ENCODE measurements at regions not wholly inside any gene's neighbourhood (a gene's known extent, or its start where the extent isn't known, plus 50 kb on each side); places are given as distances from the start of the nearest gene placed in this dataset.

DNA sequence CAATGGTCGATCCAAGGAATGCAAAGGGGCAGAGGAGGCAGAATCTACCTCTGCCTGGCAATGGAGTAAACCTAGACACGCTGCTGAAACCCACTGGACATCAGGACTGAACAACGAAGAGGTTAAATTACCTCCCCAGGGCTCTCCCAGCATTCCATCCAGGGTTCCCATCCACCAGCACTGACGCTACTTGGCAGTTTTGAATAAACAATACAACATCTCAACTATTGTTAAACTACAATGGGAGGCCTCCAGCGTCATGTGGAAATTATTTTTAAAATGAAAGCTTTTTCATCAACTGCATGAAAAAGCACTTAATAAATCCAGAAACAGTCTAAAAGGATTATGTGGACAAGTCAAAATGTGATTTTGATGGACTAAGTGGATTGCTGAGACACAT is 96.8 kb upstream of the NHSL1 start:
- no peak overlapping the region for H3K27ac Mint-ChIP-seq
- no peaks in the 10 kb centered on the region for H3K36me3 Mint-ChIP-seq
- ATAC-seq (no peak), DNase-seq (ENCODE audit: low spot score in 2 of 2) (no peak)
- H3K9me3 Mint-ChIP-seq: no peaks in the 10 kb centered on the region

DNA sequence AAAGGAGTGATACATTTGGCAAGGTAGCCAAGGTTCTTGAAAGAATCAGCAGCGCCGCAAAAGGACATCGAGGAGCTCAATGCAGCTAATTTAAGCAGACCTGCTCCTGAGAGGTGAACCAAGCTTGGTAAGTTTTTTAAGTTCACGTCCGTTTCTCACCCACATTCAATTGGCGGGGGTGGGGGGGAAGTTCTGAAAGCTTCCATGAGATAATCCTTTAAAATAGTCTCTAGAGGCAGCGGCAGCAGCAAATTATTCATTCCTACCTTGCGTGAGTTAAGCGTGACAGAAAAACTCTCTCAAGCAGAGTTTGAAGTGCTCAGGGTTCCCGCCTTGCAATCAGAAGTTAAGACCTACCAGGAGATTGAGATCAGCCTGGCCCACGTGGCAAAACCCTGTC is 97.3 kb upstream of the NHSL1 start:
- H3K36me3 Mint-ChIP-seq: no peaks in the 10 kb centered on the region
- H3K27ac Mint-ChIP-seq: no peak overlapping the region
- DNase-seq (ENCODE audit: low spot score in 2 of 2) (no peak), ATAC-seq (no peak)
- no peaks in the 10 kb centered on the region for H3K9me3 Mint-ChIP-seq

GRCh38 chr6:138597336-138597735 is 98.0 kb upstream of the NHSL1 start:
- ATAC-seq (no peak), DNase-seq (ENCODE audit: low spot score in 2 of 2) (no peak)
- Mint-ChIP-seq H3K27ac (no peak overlapping the region), H3K36me3 (no peaks in the 10 kb centered on the region), H3K9me3 (no peaks in the 10 kb centered on the region)

GRCh38 chr6:138598562-138599173 is 99.4 kb upstream of the NHSL1 start:
- Mint-ChIP-seq H3K36me3 (no peaks in the 10 kb centered on the region), H3K27ac (no peak overlapping the region), H3K9me3 (no peaks in the 10 kb centered on the region)
- ATAC-seq (no peak), DNase-seq (ENCODE audit: low spot score in 2 of 2) (no peak)

DNA sequence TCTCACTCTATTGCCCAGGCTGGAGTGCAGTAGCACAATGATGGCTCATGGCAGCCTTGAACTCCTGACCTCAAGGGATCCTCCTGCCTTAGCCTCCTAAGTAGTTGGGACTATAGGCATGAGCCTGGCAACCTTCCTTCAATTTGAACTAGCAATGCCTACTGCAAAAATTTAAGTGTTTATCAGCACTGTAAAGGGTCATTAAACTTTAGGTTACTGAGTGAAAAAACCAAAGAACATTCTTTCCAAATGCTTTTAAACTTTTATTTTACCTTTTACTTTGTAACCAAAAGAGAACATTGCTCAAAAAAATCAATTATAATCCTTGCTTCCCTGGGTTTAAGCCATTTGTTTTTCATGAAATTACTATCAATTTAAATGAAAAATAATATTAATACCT is 101.0 kb upstream of the NHSL1 start:
- Mint-ChIP-seq H3K36me3 (no peaks in the 10 kb centered on the region), H3K9me3 (no peaks in the 10 kb centered on the region), H3K27ac (no peak overlapping the region)
- DNase-seq (ENCODE audit: low spot score in 2 of 2): no peak
- no peak for ATAC-seq

- H3K36me3 Mint-ChIP-seq: no peaks in the 10 kb centered on the region
- H3K27ac Mint-ChIP-seq: no peak overlapping the region
- DNase-seq (ENCODE audit: low spot score in 2 of 2): no peak
- ATAC-seq: no peak
- no peaks in the 10 kb centered on the region for H3K9me3 Mint-ChIP-seq
Measured at GRCh38 chr6:138600726-138601125, 101.4 kb upstream of the NHSL1 start.

DNA sequence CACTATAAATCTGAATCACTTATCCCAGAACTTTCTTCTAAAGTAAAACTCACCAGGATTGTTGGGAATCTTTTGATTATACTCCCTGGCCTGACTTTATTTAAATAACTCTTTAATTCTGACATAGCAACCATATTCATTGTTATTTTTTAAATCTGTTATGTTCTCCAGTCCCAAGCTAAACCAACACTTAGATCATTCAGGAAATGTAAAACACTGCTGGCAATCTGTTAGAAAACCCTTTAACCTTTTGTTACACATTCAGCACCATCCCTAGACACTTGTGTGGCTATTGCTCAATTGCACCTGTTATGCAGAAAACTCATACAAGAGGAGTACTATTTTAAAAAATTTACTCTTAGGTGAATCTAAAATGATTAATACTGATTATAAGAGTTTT is 101.8 kb upstream of the NHSL1 start:
- no peaks in the 10 kb centered on the region for H3K36me3 Mint-ChIP-seq
- no peak overlapping the region for H3K27ac Mint-ChIP-seq
- no peak for ATAC-seq
- no peak for DNase-seq (ENCODE audit: low spot score in 2 of 2)
- no peaks in the 10 kb centered on the region for H3K9me3 Mint-ChIP-seq

DNA sequence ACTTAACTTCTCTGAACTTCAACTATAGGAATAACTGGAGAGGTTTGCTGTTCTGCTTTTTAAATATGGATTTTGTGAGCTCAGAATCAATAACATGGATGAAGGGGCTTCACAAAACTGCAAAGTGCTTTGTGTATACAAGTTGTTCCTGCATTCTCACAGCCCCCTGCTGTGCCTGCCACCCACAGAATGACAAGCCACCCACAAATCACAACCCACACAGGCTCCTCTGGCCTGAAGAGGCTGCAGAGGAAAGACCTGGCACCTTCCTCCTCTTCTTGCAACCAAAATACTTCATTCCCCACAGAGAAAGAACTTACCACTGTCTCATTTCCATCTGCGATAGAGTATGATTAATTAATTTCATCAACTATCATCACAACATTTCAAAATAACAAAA is 106.7 kb upstream of the NHSL1 start:
- no peak for ATAC-seq
- Mint-ChIP-seq H3K9me3 (no peaks in the 10 kb centered on the region), H3K27ac (no peak overlapping the region), H3K36me3 (no peaks in the 10 kb centered on the region)
- no peak for DNase-seq (ENCODE audit: low spot score in 2 of 2)

- no peaks in the 10 kb centered on the region for H3K9me3 Mint-ChIP-seq
- DNase-seq (ENCODE audit: low spot score in 2 of 2): no peak
- no peaks in the 10 kb centered on the region for H3K36me3 Mint-ChIP-seq
- ATAC-seq: no peak
- no peak overlapping the region for H3K27ac Mint-ChIP-seq
Measured at GRCh38 chr6:138607478-138608433, 108.5 kb upstream of the NHSL1 start.

GRCh38 chr6:138608896-138609295 is 109.6 kb upstream of the NHSL1 start:
- ATAC-seq (no peak), DNase-seq (ENCODE audit: low spot score in 2 of 2) (no peak)
- Mint-ChIP-seq H3K27ac (no peak overlapping the region), H3K9me3 (no peaks in the 10 kb centered on the region), H3K36me3 (no peaks in the 10 kb centered on the region)

- Mint-ChIP-seq H3K27ac (no peak overlapping the region), H3K36me3 (no peaks in the 10 kb centered on the region), H3K9me3 (no peaks in the 10 kb centered on the region)
- no peak for DNase-seq (ENCODE audit: low spot score in 2 of 2)
- no peak for ATAC-seq
Measured at GRCh38 chr6:138609801-138610430, 110.6 kb upstream of the NHSL1 start.

- no peaks in the 10 kb centered on the region for H3K36me3 Mint-ChIP-seq
- no peaks in the 10 kb centered on the region for H3K9me3 Mint-ChIP-seq
- no peak for ATAC-seq
- no peak overlapping the region for H3K27ac Mint-ChIP-seq
- no peak for DNase-seq (ENCODE audit: low spot score in 2 of 2)
Measured at GRCh38 chr6:138610816-138611215, 111.5 kb upstream of the NHSL1 start.

- DNase-seq (ENCODE audit: low spot score in 2 of 2) (no peak), ATAC-seq (no peak)
- Mint-ChIP-seq H3K36me3 (no peaks in the 10 kb centered on the region), H3K9me3 (no peaks in the 10 kb centered on the region), H3K27ac (no peak overlapping the region)
Measured at GRCh38 chr6:138614151-138614550, 114.9 kb upstream of the NHSL1 start.

DNA sequence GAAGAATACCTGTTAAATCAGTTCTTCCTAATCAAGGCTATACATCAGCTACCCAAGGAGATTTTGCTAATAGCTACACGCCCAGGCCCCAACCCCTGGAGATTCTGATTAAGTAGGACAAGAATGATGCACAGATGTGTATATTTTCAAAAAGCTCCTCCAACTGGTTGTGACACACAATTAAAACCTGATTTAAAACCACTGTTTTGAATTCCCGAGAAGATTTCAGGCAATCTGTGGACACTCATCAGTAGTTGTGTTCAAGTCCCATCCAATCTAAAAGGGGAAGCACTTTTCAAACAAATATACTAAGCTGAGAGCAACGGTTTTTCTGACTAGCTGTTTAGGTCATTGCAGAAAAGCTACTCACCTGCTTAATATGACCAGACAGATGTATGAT is 118.9 kb upstream of the NHSL1 start:
- no peaks in the 10 kb centered on the region for H3K36me3 Mint-ChIP-seq
- no peaks in the 10 kb centered on the region for H3K9me3 Mint-ChIP-seq
- H3K27ac Mint-ChIP-seq: no peak overlapping the region
- ATAC-seq (no peak), DNase-seq (ENCODE audit: low spot score in 2 of 2) (no peak)

DNA sequence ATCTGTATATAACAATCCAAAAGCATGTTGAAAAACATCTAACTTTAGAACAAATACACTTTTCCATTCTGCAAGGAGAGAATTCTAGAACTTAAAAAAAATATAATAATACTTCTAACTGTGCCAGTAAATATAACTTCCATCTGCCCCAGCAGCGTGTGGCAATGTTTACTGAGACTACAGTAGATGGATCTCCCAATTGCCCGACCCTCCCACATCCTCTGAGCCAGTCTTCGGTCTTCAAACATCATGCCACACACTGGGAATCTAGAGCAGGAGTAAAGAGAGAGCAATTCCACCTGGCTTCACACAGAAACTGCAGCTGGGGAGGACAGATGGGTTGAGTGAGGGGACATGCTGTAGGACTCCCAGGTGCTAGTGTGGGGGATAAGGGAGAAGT is 121.3 kb upstream of the NHSL1 start:
- Mint-ChIP-seq H3K36me3 (no peaks in the 10 kb centered on the region), H3K9me3 (no peaks in the 10 kb centered on the region), H3K27ac (no peak overlapping the region)
- no peak for DNase-seq (ENCODE audit: low spot score in 2 of 2)
- no peak for ATAC-seq

- DNase-seq (ENCODE audit: low spot score in 2 of 2) (no peak), ATAC-seq (no peak)
- Mint-ChIP-seq H3K27ac (no peak overlapping the region), H3K9me3 (no peaks in the 10 kb centered on the region), H3K36me3 (no peaks in the 10 kb centered on the region)
Measured at GRCh38 chr6:138622967-138623366, 123.7 kb upstream of the NHSL1 start.

- Mint-ChIP-seq H3K9me3 (no peaks in the 10 kb centered on the region), H3K27ac (peak overlapping the region in 1 of 2 donors; percentile 11), H3K36me3 (no peaks in the 10 kb centered on the region)
- ATAC-seq (no peak), DNase-seq (ENCODE audit: low spot score in 2 of 2) (no peak)
Measured at GRCh38 chr6:138631566-138631965, 132.3 kb upstream of the NHSL1 start.

- ATAC-seq (no peak), DNase-seq (ENCODE audit: low spot score in 2 of 2) (no peak)
- Mint-ChIP-seq H3K27ac (no peak overlapping the region), H3K9me3 (no peaks in the 10 kb centered on the region), H3K36me3 (no peaks in the 10 kb centered on the region)
Measured at GRCh38 chr6:138637822-138638221, 135.7 kb upstream of the CCDC28A start.
